ENCODE measurements at regions not wholly inside any gene's neighbourhood (a gene's known extent, or its start where the extent isn't known, plus 50 kb on each side); places are given as distances from the start of the nearest gene placed in this dataset.

DNA sequence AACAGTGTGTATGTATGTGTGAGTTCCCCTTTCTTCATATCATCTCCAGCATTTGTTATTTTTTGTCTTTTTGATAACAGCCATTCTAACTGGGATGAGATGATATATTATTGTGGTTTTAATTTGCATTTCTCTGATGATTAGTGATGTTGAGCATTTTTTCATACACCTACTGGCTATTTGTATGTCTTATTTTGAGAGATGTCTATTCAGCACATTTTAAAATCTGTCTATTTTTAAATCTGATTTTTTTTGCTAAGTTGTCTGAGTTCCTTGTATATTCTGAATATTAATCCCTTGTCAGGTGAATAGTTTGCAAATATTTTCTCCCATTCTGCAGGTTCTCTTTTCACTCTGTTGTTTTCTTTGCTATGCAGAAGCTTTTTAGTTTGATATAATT lies 469.1 kb downstream of the FUT8 start:
- H3K27ac ChIP-seq: no peak overlapping the region
- TF ChIP-seq CTCF (IDR thresholded peaks at IDR 0.05) (no peak), ZFX (IDR thresholded peaks at IDR 0.05; ENCODE audit: borderline replicate concordance) (no peak)

DNA sequence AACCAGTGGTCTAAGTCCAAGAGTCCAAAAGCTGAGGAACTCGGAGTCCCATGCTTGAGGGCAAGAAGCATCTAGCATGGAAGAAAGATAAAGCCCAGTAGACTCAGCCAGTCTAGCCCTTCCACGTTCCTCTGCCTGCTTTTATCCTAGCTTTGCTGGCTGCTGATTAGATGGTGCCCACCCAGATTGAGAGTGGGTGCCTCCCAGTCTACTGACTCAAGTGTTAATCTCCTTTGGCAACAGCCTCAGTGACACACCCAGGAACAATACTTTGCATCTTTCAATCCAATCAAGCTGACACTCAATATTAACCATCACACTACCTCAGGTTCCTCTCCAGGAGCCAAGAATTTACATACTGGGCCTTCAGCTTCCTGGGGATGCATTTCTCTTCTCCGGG lies 476.1 kb downstream of the FUT8 start:
- no peak overlapping the region for H3K27ac ChIP-seq
- TF ChIP-seq ZFX (IDR thresholded peaks at IDR 0.05; ENCODE audit: borderline replicate concordance): no peak
- no peak for TF ChIP-seq CTCF (IDR thresholded peaks at IDR 0.05)

DNA sequence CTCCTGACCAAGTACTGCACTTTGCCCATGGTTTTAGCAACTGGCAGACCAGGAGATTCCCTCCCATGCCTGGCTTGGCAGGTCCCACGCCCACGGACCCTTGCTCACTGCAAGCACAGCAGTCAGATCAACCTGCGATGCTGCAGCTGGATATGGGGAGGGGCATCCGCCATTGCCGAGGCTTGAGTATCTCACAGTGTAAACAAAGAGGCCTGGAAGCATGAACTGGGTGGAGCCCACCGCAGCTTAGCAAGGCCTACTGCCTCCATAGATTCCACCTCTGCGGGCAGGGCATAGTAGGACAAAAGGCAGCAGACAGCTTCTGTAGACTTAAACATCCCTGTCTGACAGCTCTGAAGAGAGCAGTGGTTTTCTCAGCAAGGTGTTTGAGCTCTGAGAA lies 479.8 kb downstream of the FUT8 start:
- TF ChIP-seq ZFX (IDR thresholded peaks at IDR 0.05; ENCODE audit: borderline replicate concordance) (no peak), CTCF (IDR thresholded peaks at IDR 0.05) (no peak)
- H3K27ac ChIP-seq: no peak overlapping the region

- no peak for TF ChIP-seq ZFX (IDR thresholded peaks at IDR 0.05; ENCODE audit: borderline replicate concordance)
- no peak for TF ChIP-seq CTCF (IDR thresholded peaks at IDR 0.05)
- no peak overlapping the region for H3K27ac ChIP-seq
These were observed 487.6 kb downstream of the FUT8 start for GRCh38 chr14:65900164-65900563.

DNA sequence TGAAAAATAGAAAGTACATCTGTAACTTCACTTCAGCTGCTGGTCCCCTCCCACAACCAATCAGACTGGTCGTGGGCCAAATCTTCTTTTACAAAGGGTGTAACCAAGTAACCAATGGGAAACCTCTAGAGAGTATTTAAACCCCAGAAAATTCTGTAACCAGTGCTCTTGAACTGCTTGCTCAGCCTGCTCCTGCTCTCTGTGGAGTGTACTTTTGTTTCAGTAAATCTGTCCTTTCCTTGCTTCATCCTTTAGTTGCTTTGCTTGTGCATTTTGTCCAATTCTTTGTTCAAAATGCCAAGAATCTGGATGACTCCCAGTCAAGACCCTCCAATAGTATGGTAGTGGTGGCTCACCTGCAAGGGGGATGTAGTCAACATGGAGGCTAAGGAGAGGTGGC lies 489.1 kb downstream of the FUT8 start:
- no peak overlapping the region for H3K27ac ChIP-seq
- TF ChIP-seq ZFX (IDR thresholded peaks at IDR 0.05; ENCODE audit: borderline replicate concordance) (no peak), CTCF (IDR thresholded peaks at IDR 0.05) (no peak)

DNA sequence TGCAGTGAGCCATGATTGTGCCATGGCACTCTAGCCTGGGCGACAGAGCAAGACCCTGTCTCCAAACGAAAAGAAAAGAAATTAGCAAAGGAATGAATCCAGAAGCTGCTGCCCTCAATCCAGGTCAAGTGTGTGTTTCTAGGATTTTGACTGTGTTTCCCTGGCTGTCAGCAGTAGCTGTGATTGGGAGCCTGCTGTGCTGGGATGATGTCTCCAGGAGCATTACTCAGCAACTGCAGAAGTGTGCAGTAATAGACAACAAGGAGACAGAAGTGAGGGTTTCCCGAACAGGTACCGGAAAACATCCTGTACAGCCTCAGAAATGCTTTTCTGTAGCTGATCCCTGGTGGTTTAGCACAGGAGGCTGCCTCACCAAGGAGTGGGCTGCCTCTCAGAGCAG lies 492.5 kb downstream of the FUT8 start:
- TF ChIP-seq CTCF (IDR thresholded peaks at IDR 0.05) (no peak), ZFX (IDR thresholded peaks at IDR 0.05; ENCODE audit: borderline replicate concordance) (no peak)
- H3K27ac ChIP-seq: no peak overlapping the region

- H3K27ac ChIP-seq: no peak overlapping the region
- TF ChIP-seq ZFX (IDR thresholded peaks at IDR 0.05; ENCODE audit: borderline replicate concordance): no peak
- TF ChIP-seq CTCF (IDR thresholded peaks at IDR 0.05): no peak
These were observed 493.8 kb downstream of the FUT8 start for GRCh38 chr14:65906344-65906743.

All from 22Rv1 (cell line).